ENCODE measurements at regions not wholly inside any gene's neighbourhood (a gene's known extent, or its start where the extent isn't known, plus 50 kb on each side); places are given as distances from the start of the nearest gene placed in this dataset.

DNA sequence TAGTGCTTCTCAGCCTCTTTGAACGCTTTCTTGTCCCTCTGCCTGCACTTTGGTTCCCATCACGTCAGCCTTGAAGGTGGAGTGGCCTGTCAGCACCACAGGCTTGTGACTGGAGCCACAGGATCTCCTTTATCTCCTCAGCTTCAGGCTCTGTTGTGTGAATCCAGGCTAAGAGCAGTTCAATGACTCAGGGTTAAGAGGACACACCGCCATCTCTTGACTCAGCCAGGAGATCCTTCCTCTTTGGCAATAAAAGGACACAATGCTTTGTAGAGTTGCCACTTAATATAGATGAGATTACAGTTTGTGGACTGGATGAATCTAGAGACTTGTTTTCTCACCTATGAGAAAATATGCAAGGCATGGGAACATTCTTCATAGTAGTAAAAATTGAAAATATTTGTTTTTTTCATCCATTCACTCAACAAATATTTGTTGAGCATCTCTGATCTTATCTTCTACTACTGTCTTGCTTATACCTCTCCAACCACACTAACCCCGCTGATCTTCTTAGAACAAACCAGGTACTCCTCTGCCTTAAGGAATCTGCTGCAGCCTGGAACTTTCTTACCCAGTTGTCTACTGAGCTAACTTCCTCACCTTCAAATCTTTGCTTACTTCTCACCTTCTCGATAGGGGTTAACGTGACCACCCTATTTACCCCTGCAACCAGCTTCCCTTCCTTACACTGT is 62.3 kb downstream of the UCHL1 start:
- no peak overlapping the region for H3K27ac Mint-ChIP-seq
- CTCF ChIA-PET = interaction anchor here (1.0 kb wide), 1 partner anchor 24 kb away, joined by 3 read pairs; no protein-coding TSS in a partner anchor
- no peaks in the 10 kb centered on the region for H3K36me3 Mint-ChIP-seq (ENCODE audit: low read depth)
- POLR2A ChIA-PET = no interaction called here
- H3K9me3 Mint-ChIP-seq = no peaks in the 10 kb centered on the region
- no peak overlapping the region for H3K4me3 Mint-ChIP-seq
- no peaks in the 10 kb centered on the region for H3K4me1 Mint-ChIP-seq
- no peaks in the 10 kb centered on the region for H3K27me3 Mint-ChIP-seq
- no peak for DNase-seq

DNA sequence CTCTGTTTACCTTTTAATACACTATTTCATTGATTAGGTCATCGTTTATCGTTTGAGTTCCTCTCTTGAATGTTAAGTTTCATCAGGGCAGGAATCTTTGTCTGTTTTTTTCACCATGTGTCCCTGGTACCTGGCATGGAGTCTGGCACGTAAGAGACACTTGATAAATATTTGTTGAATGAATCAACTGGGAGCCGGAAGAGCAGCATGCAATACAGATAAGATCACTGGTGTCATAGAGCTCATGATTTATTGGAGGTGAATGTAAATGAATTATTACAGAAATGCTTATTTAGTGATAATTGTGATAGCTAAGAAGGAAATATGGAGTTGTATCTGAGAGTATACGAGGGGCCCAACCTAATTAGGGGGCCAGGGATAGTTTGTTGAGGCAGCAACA is 62.8 kb downstream of the UCHL1 start:
- POLR2A ChIA-PET = no interaction called here
- Mint-ChIP-seq H3K4me1 (no peaks in the 10 kb centered on the region), H3K27ac (no peak overlapping the region), H3K36me3 (ENCODE audit: low read depth) (no peaks in the 10 kb centered on the region), H3K4me3 (no peak overlapping the region), H3K9me3 (no peaks in the 10 kb centered on the region), H3K27me3 (no peaks in the 10 kb centered on the region)
- no peak for DNase-seq
- CTCF ChIA-PET = interaction anchor here (1.0 kb wide), 1 partner anchor 25 kb away, joined by 3 read pairs; no protein-coding TSS in a partner anchor

DNA sequence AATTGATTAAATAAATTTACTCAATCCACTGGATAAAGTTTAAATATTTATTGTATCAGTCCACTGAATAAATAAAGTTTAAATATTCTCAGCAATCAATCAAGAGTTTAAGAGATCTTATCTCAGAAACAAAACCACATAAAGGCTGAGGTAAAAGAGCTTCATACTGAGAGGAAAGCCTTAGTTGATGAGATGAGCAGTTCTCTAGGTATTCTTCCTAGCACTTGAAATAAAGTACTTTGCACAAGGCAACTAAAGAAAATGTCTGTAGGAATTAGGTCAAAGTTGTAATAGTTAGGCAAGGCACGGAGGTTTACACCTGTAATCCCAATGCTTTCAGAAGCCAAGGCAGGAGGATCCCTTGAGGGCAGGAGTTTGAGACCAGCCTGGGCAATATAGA is 63.5 kb downstream of the UCHL1 start:
- CTCF ChIA-PET = interaction anchor here (1.0 kb wide), 1 partner anchor 25 kb away, joined by 3 read pairs; no protein-coding TSS in a partner anchor
- Mint-ChIP-seq H3K36me3 (ENCODE audit: low read depth) (no peaks in the 10 kb centered on the region), H3K4me3 (no peak overlapping the region), H3K4me1 (no peaks in the 10 kb centered on the region), H3K27ac (no peak overlapping the region), H3K27me3 (no peaks in the 10 kb centered on the region), H3K9me3 (no peaks in the 10 kb centered on the region)
- DNase-seq = no peak
- POLR2A ChIA-PET = no interaction called here

DNA sequence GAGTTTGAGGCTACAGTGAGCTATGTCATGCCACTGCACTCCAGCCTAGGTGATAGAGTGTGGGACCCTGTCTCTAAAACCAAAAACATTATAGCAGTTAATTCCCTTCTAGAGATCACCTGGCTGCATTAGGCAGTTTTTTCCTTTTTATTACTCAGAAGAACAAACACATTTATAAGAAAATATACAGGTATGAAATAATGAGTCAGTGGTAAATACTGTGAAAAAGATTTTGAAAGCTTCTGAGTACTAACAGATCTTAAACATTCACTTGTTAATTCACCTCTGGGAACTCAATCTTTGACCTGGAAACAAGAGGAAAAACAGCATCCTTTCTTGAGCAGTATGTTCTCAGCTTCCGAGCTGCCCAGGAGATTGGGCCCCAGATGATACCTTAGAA is 64.1 kb downstream of the UCHL1 start:
- Mint-ChIP-seq H3K36me3 (ENCODE audit: low read depth) (no peaks in the 10 kb centered on the region), H3K9me3 (no peaks in the 10 kb centered on the region), H3K4me3 (no peak overlapping the region), H3K4me1 (no peaks in the 10 kb centered on the region), H3K27ac (no peak overlapping the region), H3K27me3 (no peaks in the 10 kb centered on the region)
- DNase-seq = no peak
- ChIA-PET POLR2A (no interaction called here), CTCF (no interaction called here)

DNA sequence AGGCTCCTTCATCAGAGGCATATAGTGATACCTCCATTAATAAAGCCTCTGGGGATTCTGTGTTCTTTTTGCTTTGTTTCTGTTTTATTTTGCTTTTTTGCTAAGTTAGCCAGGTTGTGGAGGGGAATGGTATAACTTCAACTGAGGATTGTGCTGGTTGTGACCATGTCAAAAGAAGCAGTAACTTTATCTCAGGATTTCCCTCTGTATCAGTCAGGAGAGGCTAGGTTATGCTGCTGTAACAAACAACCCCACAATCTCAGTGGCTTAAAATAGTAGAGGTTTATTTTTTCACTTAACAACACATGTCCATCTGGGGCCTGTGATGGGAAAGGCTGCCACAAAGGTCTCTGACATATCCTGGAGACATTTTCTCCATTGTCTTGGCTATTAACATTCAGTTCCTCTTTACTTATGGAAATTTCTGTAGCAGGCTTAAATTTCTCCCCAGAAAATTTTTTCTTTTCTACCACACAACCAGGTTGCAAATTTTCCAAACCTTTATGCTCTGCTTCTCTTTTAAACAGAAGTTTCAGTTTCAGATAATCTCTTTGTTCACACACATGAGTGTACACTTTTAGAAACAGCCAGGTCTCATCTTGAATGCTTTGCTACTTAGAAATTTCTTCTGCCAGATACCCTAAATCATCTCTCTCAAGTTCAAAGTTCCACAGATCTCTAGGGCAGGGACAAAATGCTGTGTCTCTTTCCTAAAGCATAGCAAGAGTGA is 64.7 kb downstream of the UCHL1 start:
- H3K27me3 Mint-ChIP-seq = no peaks in the 10 kb centered on the region
- no peak overlapping the region for H3K27ac Mint-ChIP-seq
- no peak overlapping the region for H3K4me3 Mint-ChIP-seq
- ChIA-PET POLR2A (no interaction called here), CTCF (no interaction called here)
- no peaks in the 10 kb centered on the region for H3K4me1 Mint-ChIP-seq
- DNase-seq = no peak
- H3K9me3 Mint-ChIP-seq = no peaks in the 10 kb centered on the region
- H3K36me3 Mint-ChIP-seq (ENCODE audit: low read depth) = no peaks in the 10 kb centered on the region

DNA sequence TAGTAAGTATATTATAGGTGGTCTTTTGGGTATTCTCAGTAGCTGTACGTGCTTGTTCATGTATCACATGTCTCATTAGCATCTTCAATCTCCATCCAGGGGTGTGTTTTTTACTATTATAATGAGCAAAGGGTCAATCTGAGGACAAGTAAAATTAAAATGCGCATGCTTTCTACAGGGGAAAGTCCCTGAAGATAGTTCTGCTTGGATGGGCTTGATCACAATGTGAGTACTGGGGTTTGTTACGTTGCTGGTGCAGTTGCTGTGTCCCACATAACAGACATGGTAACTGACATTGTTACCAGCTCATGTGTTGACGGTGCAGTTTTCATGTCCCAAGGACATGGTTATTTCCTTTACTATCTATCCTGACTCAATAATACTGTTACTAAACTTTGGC is 65.9 kb downstream of the UCHL1 start:
- POLR2A ChIA-PET = no interaction called here

DNA sequence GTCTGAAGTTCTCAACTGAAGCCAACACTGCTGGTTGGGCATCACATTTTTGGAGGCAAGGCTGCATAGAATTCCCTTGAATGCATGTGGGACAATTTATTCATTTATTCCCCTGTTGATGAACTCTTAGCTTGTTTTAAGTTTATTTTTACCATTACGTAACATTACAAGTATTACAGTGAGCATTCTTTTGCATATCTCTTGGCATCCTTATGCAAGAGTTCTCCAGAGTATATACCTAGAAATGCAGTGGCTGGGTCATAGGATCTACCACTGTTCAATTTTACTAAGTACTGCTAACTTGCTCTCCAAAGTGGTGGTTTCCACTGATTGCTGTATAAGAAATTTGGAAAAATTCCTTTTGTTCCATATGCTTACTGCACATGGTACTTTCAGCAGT is 66.5 kb downstream of the UCHL1 start:
- Mint-ChIP-seq H3K4me3 (no peak overlapping the region), H3K9me3 (no peaks in the 10 kb centered on the region), H3K36me3 (ENCODE audit: low read depth) (no peaks in the 10 kb centered on the region), H3K27ac (no peak overlapping the region), H3K27me3 (no peaks in the 10 kb centered on the region), H3K4me1 (no peaks in the 10 kb centered on the region)
- ChIA-PET POLR2A (no interaction called here), CTCF (no interaction called here)
- no peak for DNase-seq

More for the DNA sequence above, 65.9 kb downstream of the UCHL1 start:
- no peak for DNase-seq
- Mint-ChIP-seq H3K4me1 (no peaks in the 10 kb centered on the region), H3K9me3 (no peaks in the 10 kb centered on the region), H3K36me3 (ENCODE audit: low read depth) (no peaks in the 10 kb centered on the region), H3K27me3 (no peaks in the 10 kb centered on the region), H3K4me3 (no peak overlapping the region), H3K27ac (no peak overlapping the region)
- CTCF ChIA-PET = no interaction called here

DNA sequence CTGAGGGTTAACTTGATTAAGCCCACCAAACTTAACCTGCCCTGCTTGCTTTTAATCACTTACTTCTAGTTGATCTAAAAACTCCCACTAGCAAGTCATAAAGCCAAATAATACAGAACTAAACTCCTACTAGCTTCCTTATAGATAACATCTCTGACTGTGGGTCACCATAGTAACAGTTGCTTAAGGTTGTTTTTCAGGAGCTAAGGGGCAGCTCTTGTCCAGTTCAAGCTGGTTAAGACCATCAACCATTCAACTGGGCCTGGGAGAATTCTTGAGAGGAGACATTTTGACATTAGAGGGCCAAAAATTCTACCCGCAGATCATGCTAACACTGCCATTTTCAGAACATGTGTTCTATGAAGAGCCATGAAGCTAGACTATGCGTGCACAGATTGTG is 67.0 kb downstream of the UCHL1 start:
- no peak overlapping the region for H3K27ac Mint-ChIP-seq
- no peaks in the 10 kb centered on the region for H3K4me1 Mint-ChIP-seq
- ChIA-PET POLR2A (no interaction called here), CTCF (no interaction called here)
- H3K9me3 Mint-ChIP-seq = no peaks in the 10 kb centered on the region
- no peaks in the 10 kb centered on the region for H3K27me3 Mint-ChIP-seq
- H3K4me3 Mint-ChIP-seq = no peak overlapping the region
- H3K36me3 Mint-ChIP-seq (ENCODE audit: low read depth) = no peaks in the 10 kb centered on the region
- DNase-seq = no peak

DNA sequence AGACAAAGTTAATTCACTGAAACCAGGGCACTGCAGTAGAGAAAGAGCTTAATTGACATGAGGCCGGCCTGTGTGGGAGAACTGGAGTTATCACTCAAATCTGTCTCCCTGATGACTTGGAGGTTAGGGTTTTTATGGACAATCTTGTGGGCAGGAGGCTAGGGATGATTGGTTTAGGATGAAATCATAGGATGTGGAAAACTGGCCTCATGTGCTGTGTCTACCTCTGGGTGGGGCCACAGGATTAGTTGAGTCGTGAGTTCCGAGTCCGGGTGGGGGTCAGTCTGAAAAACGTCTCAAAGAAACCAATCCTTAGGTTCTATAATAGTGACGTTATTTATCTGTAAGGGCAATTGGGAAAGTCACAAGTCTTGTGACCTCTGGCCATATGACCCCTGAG is 68.1 kb downstream of the UCHL1 start:
- Mint-ChIP-seq H3K9me3 (no peaks in the 10 kb centered on the region), H3K4me1 (no peaks in the 10 kb centered on the region), H3K36me3 (ENCODE audit: low read depth) (no peaks in the 10 kb centered on the region), H3K4me3 (no peak overlapping the region), H3K27ac (no peak overlapping the region), H3K27me3 (no peaks in the 10 kb centered on the region)
- POLR2A ChIA-PET = no interaction called here
- no peak for DNase-seq
- CTCF ChIA-PET = no interaction called here

DNA sequence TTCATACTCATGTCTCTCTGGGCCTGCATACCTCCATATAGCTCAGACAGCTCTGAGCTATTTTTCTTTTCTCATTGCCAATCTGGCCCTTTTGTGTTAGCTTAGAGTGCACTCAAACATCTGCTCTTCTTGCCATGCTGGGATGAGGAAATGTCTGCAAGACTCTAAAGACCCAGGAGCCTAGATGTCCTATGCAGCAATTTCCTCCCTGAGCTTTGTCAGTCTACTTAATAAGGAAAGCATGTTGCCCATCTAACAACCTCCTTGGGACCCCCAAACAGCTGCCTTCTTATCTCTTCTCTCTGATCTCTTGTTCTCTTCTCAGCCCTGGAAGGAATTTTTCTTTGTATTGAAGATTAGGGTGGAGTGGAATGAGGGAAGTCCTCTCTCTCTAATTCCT is 69.2 kb downstream of the UCHL1 start:
- H3K27ac Mint-ChIP-seq = no peak overlapping the region
- ChIA-PET CTCF (no interaction called here), POLR2A (no interaction called here)
- DNase-seq = no peak
- no peaks in the 10 kb centered on the region for H3K9me3 Mint-ChIP-seq
- no peak overlapping the region for H3K4me3 Mint-ChIP-seq
- H3K36me3 Mint-ChIP-seq (ENCODE audit: low read depth) = no peaks in the 10 kb centered on the region
- no peaks in the 10 kb centered on the region for H3K4me1 Mint-ChIP-seq
- H3K27me3 Mint-ChIP-seq = no peaks in the 10 kb centered on the region

DNA sequence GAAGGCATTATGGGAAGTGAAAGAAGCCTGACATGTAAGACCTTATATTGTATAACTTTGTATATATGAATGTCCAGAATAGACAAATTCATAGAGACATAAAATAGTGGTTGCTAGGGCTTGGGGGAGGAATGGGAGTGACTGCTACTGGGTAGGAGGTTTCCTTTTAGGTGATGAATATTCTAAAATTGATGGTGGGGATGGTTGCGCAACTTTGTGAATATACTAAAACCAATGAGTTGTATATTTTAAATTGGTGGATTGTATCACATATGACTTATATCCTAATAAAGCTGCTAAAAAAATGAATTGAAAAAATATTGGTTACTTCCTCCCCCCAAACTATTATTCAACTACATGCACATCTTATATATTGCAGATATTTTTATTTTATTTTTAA is 70.0 kb downstream of the UCHL1 start:
- Mint-ChIP-seq H3K4me3 (no peak overlapping the region), H3K27me3 (no peaks in the 10 kb centered on the region), H3K27ac (no peak overlapping the region), H3K36me3 (ENCODE audit: low read depth) (no peaks in the 10 kb centered on the region), H3K4me1 (no peaks in the 10 kb centered on the region), H3K9me3 (no peaks in the 10 kb centered on the region)
- ChIA-PET POLR2A (no interaction called here), CTCF (no interaction called here)
- no peak for DNase-seq

DNA sequence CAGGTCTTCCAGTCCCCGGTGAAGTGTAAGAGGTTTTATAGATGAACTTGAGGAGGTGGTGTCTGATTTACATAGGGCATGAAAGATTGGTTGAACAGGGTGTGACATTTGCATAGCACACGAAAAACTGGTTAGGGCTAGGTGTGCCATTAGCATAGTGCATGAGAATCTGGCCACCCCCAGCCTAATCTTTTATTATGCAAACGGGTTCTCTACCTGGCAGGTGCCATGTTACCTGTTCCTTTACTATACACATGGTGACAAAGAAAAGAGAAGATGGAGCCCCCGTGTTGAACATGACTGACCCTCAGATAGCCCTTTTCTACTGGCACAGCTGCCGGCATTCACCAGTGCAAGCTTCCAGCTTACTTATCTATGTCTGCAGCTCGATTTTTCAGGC is 71.0 kb downstream of the UCHL1 start:
- POLR2A ChIA-PET = no interaction called here
- CTCF ChIA-PET = no interaction called here
- H3K4me1 Mint-ChIP-seq = no peaks in the 10 kb centered on the region

DNA sequence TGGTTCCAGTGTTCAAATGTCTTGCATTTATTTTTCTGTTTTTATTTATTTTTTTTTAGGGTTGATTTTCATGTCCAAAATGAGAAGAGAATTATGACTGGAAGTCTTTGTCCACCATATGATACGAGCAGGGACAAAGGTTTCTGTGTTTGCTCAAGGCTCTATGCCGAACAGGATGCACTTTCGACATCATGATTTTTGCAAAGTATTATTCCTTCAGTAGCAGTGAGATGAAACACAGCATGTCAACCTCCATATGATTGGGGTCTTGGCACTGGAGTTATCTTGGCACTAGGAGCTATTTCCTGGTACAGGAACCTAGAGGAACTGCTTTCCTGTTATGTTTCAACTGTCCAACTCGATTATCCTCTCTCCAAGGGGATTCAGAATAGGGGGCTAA is 72.6 kb downstream of the UCHL1 start:
- H3K9me3 Mint-ChIP-seq = no peaks in the 10 kb centered on the region

More for the DNA sequence above, 71.0 kb downstream of the UCHL1 start:
- H3K36me3 Mint-ChIP-seq (ENCODE audit: low read depth) = no peaks in the 10 kb centered on the region
- H3K27ac Mint-ChIP-seq = no peak overlapping the region
- no peak overlapping the region for H3K4me3 Mint-ChIP-seq
- no peak for DNase-seq
- no peaks in the 10 kb centered on the region for H3K9me3 Mint-ChIP-seq
- H3K27me3 Mint-ChIP-seq = no peaks in the 10 kb centered on the region

DNA sequence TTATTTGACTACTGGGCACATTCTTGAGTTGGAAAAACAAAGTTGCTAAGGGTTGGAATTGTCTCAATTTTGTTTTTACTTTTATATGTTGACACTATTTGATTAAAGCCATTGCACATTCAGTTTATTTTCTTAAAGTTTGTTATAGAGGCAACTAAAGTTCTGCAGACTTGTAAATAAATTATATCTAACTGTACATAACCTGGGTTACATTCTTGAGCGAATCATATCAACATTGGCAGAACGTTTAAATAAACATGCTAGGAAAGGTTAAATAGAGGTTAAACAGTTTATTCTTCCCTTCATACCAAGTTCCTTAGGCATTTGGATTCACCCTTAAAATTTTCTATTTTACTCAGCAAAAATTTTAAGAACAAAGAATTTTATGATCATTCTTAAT is 74.5 kb downstream of the UCHL1 start:
- DNase-seq = no peak
- Mint-ChIP-seq H3K36me3 (ENCODE audit: low read depth) (no peaks in the 10 kb centered on the region), H3K4me1 (no peaks in the 10 kb centered on the region), H3K4me3 (no peak overlapping the region), H3K9me3 (no peaks in the 10 kb centered on the region), H3K27me3 (no peaks in the 10 kb centered on the region), H3K27ac (no peak overlapping the region)
- POLR2A ChIA-PET = no interaction called here
- CTCF ChIA-PET = no interaction called here

More for the DNA sequence above, 72.6 kb downstream of the UCHL1 start:
- Mint-ChIP-seq H3K4me1 (no peaks in the 10 kb centered on the region), H3K27ac (no peak overlapping the region), H3K4me3 (no peak overlapping the region), H3K36me3 (ENCODE audit: low read depth) (no peaks in the 10 kb centered on the region), H3K27me3 (no peaks in the 10 kb centered on the region)
- CTCF ChIA-PET = no interaction called here
- POLR2A ChIA-PET = no interaction called here
- no peak for DNase-seq
